Lower leg skin (tissue), 4 donors: ENCODE measurements at regions not wholly inside any gene's neighbourhood (a gene's known extent, or its start where the extent isn't known, plus 50 kb on each side); places are given as distances from the start of the nearest gene placed in this dataset.

Experiments used
- DNase-seq, 2 donors: peaks; one replicate each; pipeline ENCODE4 v3.0.0-alpha.2; 2019; ENCODE audit warnings: low spot score in 2 of 2
- H3K4me3 ChIP-seq: fragments of 200-600 bp; sonication (generic); 2 replicates; pipeline ENCODE4 v1.5.1; 2017; ENCODE audit warnings: mild to moderate bottlenecking, low read depth; ENCODE audit not compliant: poor library complexity, severe bottlenecking
- CTCF ChIP-seq, 3 donors: fragments of 450-650 bp; IDR thresholded peaks; one replicate each; pipeline ENCODE4 v1.5.1; 2016; ENCODE audit warnings: antibody characterized with exemption in 3 of 3, mild to moderate bottlenecking in 3 of 3, moderate library complexity in 2 of 3
- POLR2A ChIP-seq, 2 donors: fragments of 450-650 bp; IDR thresholded peaks; one replicate each; pipeline ENCODE4 v1.6.1; 2016 to 2017; ENCODE audit warnings: antibody characterized with exemption in 2 of 2, mild to moderate bottlenecking in 1 of 2, moderate library complexity in 1 of 2
- WGBS, 2 donors: methylation state at CpG; one replicate each; pipeline ENCODE4 v1.1.5; 2018; 5-methylcytosine and 5-hydroxymethylcytosine counted together
- intact Hi-C: fragments of 100-400 bp; cut with DNase I; formaldehyde crosslinking; loops from one replicate; pipeline ENCODE4 v1.15.0; 2023; ENCODE audit warnings: low total_unique reads

GRCh38 chr4:58368221-58368620 is 1258.0 kb upstream of the IGFBP7 start:
- TF ChIP-seq CTCF (IDR thresholded peaks at IDR 0.05) (no peak), POLR2A (IDR thresholded peaks at IDR 0.05) (no peak)
- no peak for DNase-seq
- no peak overlapping the region for H3K4me3 ChIP-seq
- intact Hi-C loops = no loop called here

GRCh38 chr4:58360354-58361133 is 1250.4 kb upstream of the IGFBP7 start:
- no peak overlapping the region for H3K4me3 ChIP-seq
- TF ChIP-seq POLR2A (IDR thresholded peaks at IDR 0.05) (no peak), CTCF (IDR thresholded peaks at IDR 0.05) (no peak)
- DNase-seq = no peak
- 71 to 77% methylated on average over 5 of the region's 5 CpGs for WGBS, 2 donors
- intact Hi-C loops = no loop called here

- DNase-seq = no peak
- H3K4me3 ChIP-seq = no peak overlapping the region
- no peak for TF ChIP-seq POLR2A (IDR thresholded peaks at IDR 0.05)
- TF ChIP-seq CTCF (IDR thresholded peaks at IDR 0.05) = no peak
- 78 to 94% methylated on average over 2 to 3 of the region's 3 CpGs for WGBS, 2 donors
- intact Hi-C loops = no loop called here
These were observed 1249.4 kb upstream of the IGFBP7 start for GRCh38 chr4:58359590-58359989.

GRCh38 chr4:58357947-58358346 is 1247.8 kb upstream of the IGFBP7 start:
- no peak for DNase-seq
- no peak for TF ChIP-seq CTCF (IDR thresholded peaks at IDR 0.05)
- TF ChIP-seq POLR2A (IDR thresholded peaks at IDR 0.05) = no peak
- intact Hi-C loops = no loop called here
- no peak overlapping the region for H3K4me3 ChIP-seq

- H3K4me3 ChIP-seq = no peak overlapping the region
- no peak for TF ChIP-seq CTCF (IDR thresholded peaks at IDR 0.05)
- TF ChIP-seq POLR2A (IDR thresholded peaks at IDR 0.05) = no peak
- WGBS, 2 donors = 57 to 61% methylated on average over 4 of the region's 4 CpGs
- no peak for DNase-seq
- intact Hi-C loops = no loop called here
These were observed 1214.9 kb upstream of the IGFBP7 start for GRCh38 chr4:58325070-58325469.

GRCh38 chr4:58313444-58313843 is 1203.3 kb upstream of the IGFBP7 start:
- WGBS, 2 donors = 79 to 82% methylated on average over 4 of the region's 4 CpGs
- no peak overlapping the region for H3K4me3 ChIP-seq
- DNase-seq = no peak
- intact Hi-C loops = no loop called here
- TF ChIP-seq POLR2A (IDR thresholded peaks at IDR 0.05) (no peak), CTCF (IDR thresholded peaks at IDR 0.05) (no peak)
